SK-N-SH (cell line): ENCODE measurements at regions not wholly inside any gene's neighbourhood (a gene's known extent, or its start where the extent isn't known, plus 50 kb on each side); places are given as distances from the start of the nearest gene placed in this dataset.

ENCODE experiments used
- CTCF ChIA-PET: fragments of 300-600, 350-600 bp; formaldehyde crosslinking; extraction: SDS; loops from one replicate; lab custom pipeline; 2021; lab: Yijun Ruan, JAX
- POLR2A ChIA-PET: fragments of 350-600 bp; sonication (Branson Sonifier 250); formaldehyde crosslinking; extraction: SDS; loops from one replicate; lab custom pipeline; 2020; ENCODE audit warnings: antibody characterized with exemption, inconsistent platforms; lab: Yijun Ruan, JAX
- DNase-seq: peaks from one replicate; pipeline ENCODE4 v3.0.0; 2012
- H2AFZ ChIP-seq: fragments of 200-600 bp; sonication (generic); 2 replicates; pipeline ENCODE4 v1.8.1; 2016; ENCODE audit warnings: antibody characterized with exemption, mild to moderate bottlenecking, low read depth
- H3F3A ChIP-seq: fragments of 200-600 bp; sonication (generic); replicated peaks from 2 replicates; pipeline ENCODE3; 2016; ENCODE audit warnings: antibody characterized with exemption, mild to moderate bottlenecking; ENCODE audit not compliant: insufficient read depth
- H3K27ac ChIP-seq, 2 experiments: fragments of 200-500 bp in 1 of 2; fragments of 200-600 bp in 1 of 2; sonication (Bioruptor generic) in 1 of 2; sonication (generic), shearing (Covaris generic) in 1 of 2; 2 replicates each; pipeline versions ENCODE4 v1.5.1 to v1.6.1; 2014 to 2016; ENCODE audit warnings: low read depth in 2 of 2, inconsistent platforms in 1 of 2, low read length in 1 of 2, mild to moderate bottlenecking in 1 of 2, mixed read lengths in 1 of 2
- H3K27me3 ChIP-seq: fragments of 200-600 bp; sonication (generic), shearing (Covaris generic); 2 replicates; pipeline ENCODE4 v1.6.1; 2016; ENCODE audit warnings: mixed run types; ENCODE audit not compliant: insufficient read depth
- H3K36me3 ChIP-seq, 2 experiments: fragments of 200-500 bp in 1 of 2; fragments of 200-600 bp in 1 of 2; sonication (Bioruptor generic) in 1 of 2; sonication (generic) in 1 of 2; replicated peaks in 1 of 2; 2 replicates each; pipeline versions ENCODE3 to v1.5.1; 2014 to 2016; ENCODE audit warnings: low read length in 1 of 2, mild to moderate bottlenecking in 1 of 2; ENCODE audit not compliant: insufficient read depth in 2 of 2, control insufficient read depth in 1 of 2
- H3K4me1 ChIP-seq, 2 experiments: fragments of 200-500 bp in 1 of 2; fragments of 200-600 bp in 1 of 2; sonication (Bioruptor generic) in 1 of 2; sonication (generic), shearing (Covaris generic) in 1 of 2; 2 replicates each; pipeline versions ENCODE4 v1.5.1 to v1.6.1; 2014 to 2016; ENCODE audit warnings: low read depth in 1 of 2, low read length in 1 of 2, mixed run types in 1 of 2; ENCODE audit not compliant: insufficient read depth in 2 of 2, control insufficient read depth in 1 of 2
- H3K4me2 ChIP-seq: fragments of 200-600 bp; sonication (generic), shearing (Covaris generic); 2 replicates; pipeline ENCODE4 v1.6.1; 2017; ENCODE audit warnings: mixed run types
- H3K4me3 ChIP-seq, 2 experiments: fragments of 200-500 bp in 1 of 2; fragments of 200-600 bp in 1 of 2; sonication (Bioruptor generic) in 1 of 2; sonication (generic), shearing (Covaris generic) in 1 of 2; 2 replicates each; pipeline versions ENCODE4 v1.5.1 to v1.8.1; 2014 to 2016; ENCODE audit warnings: low read depth in 2 of 2, inconsistent platforms in 1 of 2, low read length in 1 of 2, mild to moderate bottlenecking in 1 of 2, mixed read lengths in 1 of 2, moderate library complexity in 1 of 2
- H3K79me2 ChIP-seq: fragments of 200-600 bp; sonication (generic); 2 replicates; pipeline ENCODE4 v1.8.1; 2017; ENCODE audit warnings: mild to moderate bottlenecking; ENCODE audit not compliant: insufficient read depth
- H3K9ac ChIP-seq: fragments of 200-600 bp; sonication (generic); 2 replicates; pipeline ENCODE4 v1.6.1; 2017; ENCODE audit warnings: mixed run types
- H3K9me2 ChIP-seq: fragments of 200-600 bp; sonication (generic); 2 replicates; pipeline ENCODE4 v1.6.1; 2017; ENCODE audit warnings: mixed run types
- H3K9me3 ChIP-seq: fragments of 200-600 bp; sonication (generic); 2 replicates; pipeline ENCODE4 v1.6.1; 2017; ENCODE audit warnings: mixed run types, mild to moderate bottlenecking, moderate library complexity
- H4K20me1 ChIP-seq: fragments of 200-600 bp; sonication (generic); 2 replicates; pipeline ENCODE4 v1.6.1; 2017; ENCODE audit warnings: mild to moderate bottlenecking, mixed run types; ENCODE audit not compliant: insufficient read depth
- FOSL2 ChIP-seq: IDR thresholded peaks from 2 replicates; pipeline ENCODE4 v1.4.0; 2012; ENCODE audit warnings: low read depth, mild to moderate bottlenecking, moderate library complexity, borderline replicate concordance
- PBX3 ChIP-seq: IDR thresholded peaks from 2 replicates; pipeline ENCODE4; 2012
- RCOR1 ChIP-seq: fragments of 150-350 bp; IDR thresholded peaks from 2 replicates; pipeline ENCODE4 v1.6.1; 2017; ENCODE audit warnings: antibody characterized with exemption, low read length
- REST ChIP-seq: IDR thresholded peaks from 2 replicates; pipeline ENCODE4 v1.6.1; 2012; ENCODE audit warnings: mild to moderate bottlenecking, low read depth, low read length, moderate library complexity
- TAF1 ChIP-seq: IDR thresholded peaks from 2 replicates; pipeline ENCODE4 v1.6.1; 2012; ENCODE audit warnings: low read depth, mild to moderate bottlenecking, low read length, moderate library complexity, borderline replicate concordance
- TCF12 ChIP-seq: IDR thresholded peaks from 2 replicates; pipeline ENCODE4 v1.4.0; 2012
- WGBS: methylation state at CpG from one replicate; pipeline ENCODE4 v1.1.6; 2017; ENCODE audit warnings: low lambda C conversion rate; 5-methylcytosine and 5-hydroxymethylcytosine counted together
- TF ChIP-seq, protein P1 (sequence below): fragments of 200-600 bp; sonication (generic); IDR thresholded peaks from 2 replicates; pipeline ENCODE4 v1.6.1; 2017; ENCODE audit warnings: antibody characterized with exemption, mild to moderate bottlenecking, moderate library complexity

GRCh38 chr21:15159382-15160020, 94.7 kb upstream of the NRIP1 start:
- no peaks in the 10 kb centered on the region for H3K27me3 ChIP-seq
- no peak for DNase-seq
- TF ChIP-seq TAF1 (no peak), FOSL2 (no peak), TCF12 (no peak), PBX3 (no peak), REST (no peak)
- H3K4me2 ChIP-seq, result no peak overlapping the region
- no peaks in the 10 kb centered on the region for H4K20me1 ChIP-seq
- no peak overlapping the region for H3K9ac ChIP-seq
- no peaks in the 10 kb centered on the region for H3K9me2 ChIP-seq
- H3K27ac ChIP-seq, result no peak overlapping the region
- H3K4me1 ChIP-seq, result no peaks in the 10 kb centered on the region
- no peaks in the 10 kb centered on the region for H3K36me3 ChIP-seq
- CTCF ChIA-PET, result no interaction called here
- POLR2A ChIA-PET, result no interaction called here
- no peaks in the 10 kb centered on the region for H3K79me2 ChIP-seq
- H3K4me3 ChIP-seq, result no peak overlapping the region
- no peaks in the 10 kb centered on the region for H3K9me3 ChIP-seq
- 8% methylated on average over 2 of the region's 2 CpGs for WGBS
- no peak overlapping the region for H2AFZ ChIP-seq
- H3F3A ChIP-seq, result no peaks in the 10 kb centered on the region

DNA sequence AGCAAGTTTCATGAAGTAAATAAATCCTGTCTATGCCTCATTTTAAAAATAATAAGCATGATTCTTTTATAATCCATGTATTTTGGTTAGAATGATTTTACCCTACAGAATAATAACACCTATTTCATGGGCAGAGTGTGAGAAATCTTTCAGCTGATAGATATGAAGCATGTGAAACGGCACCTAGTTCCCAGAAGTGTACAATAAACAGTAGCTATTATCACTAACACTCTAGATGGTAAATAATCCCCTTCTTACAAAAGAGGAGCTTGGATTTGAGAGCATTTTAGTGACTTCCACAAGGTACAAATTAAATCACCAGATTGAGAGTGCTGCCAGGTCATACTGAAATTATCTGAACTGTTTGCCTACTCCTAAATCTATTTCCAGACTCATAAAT, 95.3 kb upstream of the NRIP1 start:
- no peak overlapping the region for H2AFZ ChIP-seq
- no peaks in the 10 kb centered on the region for H3K9me2 ChIP-seq
- no peaks in the 10 kb centered on the region for H3K36me3 ChIP-seq
- no peaks in the 10 kb centered on the region for H3K9me3 ChIP-seq
- no peak for DNase-seq
- no peak overlapping the region for H3K4me2 ChIP-seq
- POLR2A ChIA-PET, result no interaction called here
- no peaks in the 10 kb centered on the region for H3K27me3 ChIP-seq
- H3F3A ChIP-seq, result no peaks in the 10 kb centered on the region
- H3K4me3 ChIP-seq, result no peak overlapping the region
- H3K27ac ChIP-seq, result no peak overlapping the region
- CTCF ChIA-PET, result no interaction called here
- WGBS, result 15% methylated on average over 1 of the region's 1 CpG
- no peaks in the 10 kb centered on the region for H4K20me1 ChIP-seq
- H3K79me2 ChIP-seq, result no peaks in the 10 kb centered on the region
- no peak for TF ChIP-seq RCOR1
- TF ChIP-seq, protein P1, sequence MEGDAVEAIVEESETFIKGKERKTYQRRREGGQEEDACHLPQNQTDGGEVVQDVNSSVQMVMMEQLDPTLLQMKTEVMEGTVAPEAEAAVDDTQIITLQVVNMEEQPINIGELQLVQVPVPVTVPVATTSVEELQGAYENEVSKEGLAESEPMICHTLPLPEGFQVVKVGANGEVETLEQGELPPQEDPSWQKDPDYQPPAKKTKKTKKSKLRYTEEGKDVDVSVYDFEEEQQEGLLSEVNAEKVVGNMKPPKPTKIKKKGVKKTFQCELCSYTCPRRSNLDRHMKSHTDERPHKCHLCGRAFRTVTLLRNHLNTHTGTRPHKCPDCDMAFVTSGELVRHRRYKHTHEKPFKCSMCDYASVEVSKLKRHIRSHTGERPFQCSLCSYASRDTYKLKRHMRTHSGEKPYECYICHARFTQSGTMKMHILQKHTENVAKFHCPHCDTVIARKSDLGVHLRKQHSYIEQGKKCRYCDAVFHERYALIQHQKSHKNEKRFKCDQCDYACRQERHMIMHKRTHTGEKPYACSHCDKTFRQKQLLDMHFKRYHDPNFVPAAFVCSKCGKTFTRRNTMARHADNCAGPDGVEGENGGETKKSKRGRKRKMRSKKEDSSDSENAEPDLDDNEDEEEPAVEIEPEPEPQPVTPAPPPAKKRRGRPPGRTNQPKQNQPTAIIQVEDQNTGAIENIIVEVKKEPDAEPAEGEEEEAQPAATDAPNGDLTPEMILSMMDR, result no peak
- no peak overlapping the region for H3K9ac ChIP-seq
- no peaks in the 10 kb centered on the region for H3K4me1 ChIP-seq
